ENCODE measurements at regions not wholly inside any gene's neighbourhood (a gene's known extent, or its start where the extent isn't known, plus 50 kb on each side); places are given as distances from the start of the nearest gene placed in this dataset.

- DNase-seq (no peak), FAIRE-seq (no peak)
- Histone ChIP-seq H3K9me3 (ENCODE audit: control insufficient read depth in 2 of 2, insufficient read depth in 1 of 2, low read depth in 1 of 2, low read length in 1 of 2) (peaks cover 0 to 2% of the 10 kb centered on the region in 2 donors), H3K4me3 (ENCODE audit: low read depth in 1 of 3, low read length in 3 of 3) (no peak overlapping the region), H3K36me3 (ENCODE audit: control insufficient read depth in 3 of 3, insufficient read depth in 2 of 3, low read depth in 1 of 3, low read length in 3 of 3) (no peaks in the 10 kb centered on the region), H3K27ac (ENCODE audit: low read depth in 1 of 3, low read length in 2 of 3) (no peak overlapping the region), H3K27me3 (ENCODE audit: control insufficient read depth in 3 of 3, insufficient read depth in 3 of 3, low read length in 3 of 3) (no peaks in the 10 kb centered on the region), H3K4me1 (ENCODE audit: control insufficient read depth in 3 of 3, insufficient read depth in 2 of 3, low read depth in 1 of 3, low read length in 2 of 3) (no peaks in the 10 kb centered on the region)
- WGBS, 3 donors = 38 to 65% (median 45%) methylated on average over 6 of the region's 6 CpGs
These were observed 178.7 kb upstream of the TMEM45B start for GRCh38 chr11:129636926-129637325.

- Histone ChIP-seq H3K27ac (ENCODE audit: low read depth in 1 of 3, low read length in 2 of 3) (no peak overlapping the region), H3K27me3 (ENCODE audit: control insufficient read depth in 3 of 3, insufficient read depth in 3 of 3, low read length in 3 of 3) (no peaks in the 10 kb centered on the region), H3K36me3 (ENCODE audit: control insufficient read depth in 3 of 3, insufficient read depth in 2 of 3, low read depth in 1 of 3, low read length in 3 of 3) (no peaks in the 10 kb centered on the region), H3K9me3 (ENCODE audit: control insufficient read depth in 2 of 2, insufficient read depth in 1 of 2, low read depth in 1 of 2, low read length in 1 of 2) (peaks cover 0 to 2% of the 10 kb centered on the region in 2 donors), H3K4me1 (ENCODE audit: control insufficient read depth in 3 of 3, insufficient read depth in 2 of 3, low read depth in 1 of 3, low read length in 2 of 3) (no peaks in the 10 kb centered on the region), H3K4me3 (ENCODE audit: low read depth in 1 of 3, low read length in 3 of 3) (no peak overlapping the region)
- FAIRE-seq (no peak), DNase-seq (no peak)
- WGBS, 3 donors = 79 to 87% (median 86%) methylated on average over 6 of the region's 6 CpGs
These were observed 178.2 kb upstream of the TMEM45B start for GRCh38 chr11:129637473-129637872.

GRCh38 chr11:129637983-129638776, 177.5 kb upstream of the TMEM45B start:
- Histone ChIP-seq H3K27me3 (ENCODE audit: control insufficient read depth in 3 of 3, insufficient read depth in 3 of 3, low read length in 3 of 3) (no peaks in the 10 kb centered on the region), H3K4me1 (ENCODE audit: control insufficient read depth in 3 of 3, insufficient read depth in 2 of 3, low read depth in 1 of 3, low read length in 2 of 3) (no peaks in the 10 kb centered on the region), H3K9me3 (ENCODE audit: control insufficient read depth in 2 of 2, insufficient read depth in 1 of 2, low read depth in 1 of 2, low read length in 1 of 2) (no peaks in the 10 kb centered on the region), H3K36me3 (ENCODE audit: control insufficient read depth in 3 of 3, insufficient read depth in 2 of 3, low read depth in 1 of 3, low read length in 3 of 3) (no peaks in the 10 kb centered on the region), H3K4me3 (ENCODE audit: low read depth in 1 of 3, low read length in 3 of 3) (no peak overlapping the region), H3K27ac (ENCODE audit: low read depth in 1 of 3, low read length in 2 of 3) (no peak overlapping the region)
- DNase-seq (no peak), FAIRE-seq (no peak)
- 71 to 82% (median 72%) methylated on average over 5 of the region's 5 CpGs for WGBS, 3 donors

- no peaks in the 10 kb centered on the region for H3K9me3 ChIP-seq (ENCODE audit: control insufficient read depth in 2 of 2, insufficient read depth in 1 of 2, low read depth in 1 of 2, low read length in 1 of 2)
- no peak overlapping the region for H3K27ac ChIP-seq (ENCODE audit: low read depth in 1 of 3, low read length in 2 of 3)
- no peaks in the 10 kb centered on the region for H3K4me1 ChIP-seq (ENCODE audit: control insufficient read depth in 3 of 3, insufficient read depth in 2 of 3, low read depth in 1 of 3, low read length in 2 of 3)
- WGBS, 3 donors = 28 to 53% (median 51%) methylated on average over 2 of the region's 2 CpGs
- FAIRE-seq (no peak), DNase-seq (peak in 1 of 2 donors; percentile 13)
- H3K4me3 ChIP-seq (ENCODE audit: low read depth in 1 of 3, low read length in 3 of 3) = no peak overlapping the region
- no peaks in the 10 kb centered on the region for H3K27me3 ChIP-seq (ENCODE audit: control insufficient read depth in 3 of 3, insufficient read depth in 3 of 3, low read length in 3 of 3)
- no peaks in the 10 kb centered on the region for H3K36me3 ChIP-seq (ENCODE audit: control insufficient read depth in 3 of 3, insufficient read depth in 2 of 3, low read depth in 1 of 3, low read length in 3 of 3)
These were observed 176.3 kb upstream of the TMEM45B start for GRCh38 chr11:129639300-129639699.

GRCh38 chr11:129640671-129641070, 175.0 kb upstream of the TMEM45B start:
- no peak for FAIRE-seq
- 83 to 89% (median 83%) methylated on average over 5 of the region's 5 CpGs for WGBS, 3 donors
- H3K27me3 ChIP-seq (ENCODE audit: control insufficient read depth in 3 of 3, insufficient read depth in 3 of 3, low read length in 3 of 3) = no peaks in the 10 kb centered on the region
- H3K4me3 ChIP-seq (ENCODE audit: low read depth in 1 of 3, low read length in 3 of 3) = no peak overlapping the region
- no peaks in the 10 kb centered on the region for H3K36me3 ChIP-seq (ENCODE audit: control insufficient read depth in 3 of 3, insufficient read depth in 2 of 3, low read depth in 1 of 3, low read length in 3 of 3)
- H3K9me3 ChIP-seq (ENCODE audit: control insufficient read depth in 2 of 2, insufficient read depth in 1 of 2, low read depth in 1 of 2, low read length in 1 of 2) = no peaks in the 10 kb centered on the region
- H3K27ac ChIP-seq (ENCODE audit: low read depth in 1 of 3, low read length in 2 of 3) = no peak overlapping the region
- H3K4me1 ChIP-seq (ENCODE audit: control insufficient read depth in 3 of 3, insufficient read depth in 2 of 3, low read depth in 1 of 3, low read length in 2 of 3) = no peaks in the 10 kb centered on the region
- DNase-seq = no peak

- Histone ChIP-seq H3K27me3 (ENCODE audit: control insufficient read depth in 3 of 3, insufficient read depth in 3 of 3, low read length in 3 of 3) (no peaks in the 10 kb centered on the region), H3K27ac (ENCODE audit: low read depth in 1 of 3, low read length in 2 of 3) (no peak overlapping the region), H3K9me3 (ENCODE audit: control insufficient read depth in 2 of 2, insufficient read depth in 1 of 2, low read depth in 1 of 2, low read length in 1 of 2) (no peaks in the 10 kb centered on the region), H3K4me3 (ENCODE audit: low read depth in 1 of 3, low read length in 3 of 3) (no peak overlapping the region), H3K4me1 (ENCODE audit: control insufficient read depth in 3 of 3, insufficient read depth in 2 of 3, low read depth in 1 of 3, low read length in 2 of 3) (no peaks in the 10 kb centered on the region), H3K36me3 (ENCODE audit: control insufficient read depth in 3 of 3, insufficient read depth in 2 of 3, low read depth in 1 of 3, low read length in 3 of 3) (no peaks in the 10 kb centered on the region)
- DNase-seq (no peak), FAIRE-seq (no peak)
- WGBS, 3 donors = 71 to 85% (median 77%) methylated on average over 6 of the region's 6 CpGs
These were observed 172.5 kb upstream of the TMEM45B start for GRCh38 chr11:129643031-129643721.

- FAIRE-seq (no peak), DNase-seq (no peak)
- Histone ChIP-seq H3K36me3 (ENCODE audit: control insufficient read depth in 3 of 3, insufficient read depth in 2 of 3, low read depth in 1 of 3, low read length in 3 of 3) (no peaks in the 10 kb centered on the region), H3K27me3 (ENCODE audit: control insufficient read depth in 3 of 3, insufficient read depth in 3 of 3, low read length in 3 of 3) (no peaks in the 10 kb centered on the region), H3K4me1 (ENCODE audit: control insufficient read depth in 3 of 3, insufficient read depth in 2 of 3, low read depth in 1 of 3, low read length in 2 of 3) (no peaks in the 10 kb centered on the region), H3K27ac (ENCODE audit: low read depth in 1 of 3, low read length in 2 of 3) (no peak overlapping the region), H3K4me3 (ENCODE audit: low read depth in 1 of 3, low read length in 3 of 3) (no peak overlapping the region), H3K9me3 (ENCODE audit: control insufficient read depth in 2 of 2, insufficient read depth in 1 of 2, low read depth in 1 of 2, low read length in 1 of 2) (no peaks in the 10 kb centered on the region)
- WGBS, 3 donors = 74 to 92% (median 75%) methylated on average over 3 of the region's 3 CpGs
These were observed 171.3 kb upstream of the TMEM45B start for GRCh38 chr11:129644326-129644725.

- H3K27ac ChIP-seq (ENCODE audit: low read depth in 1 of 3, low read length in 2 of 3) = no peak overlapping the region
- H3K9me3 ChIP-seq (ENCODE audit: control insufficient read depth in 2 of 2, insufficient read depth in 1 of 2, low read depth in 1 of 2, low read length in 1 of 2) = no peaks in the 10 kb centered on the region
- DNase-seq (no peak), FAIRE-seq (no peak)
- no peaks in the 10 kb centered on the region for H3K4me1 ChIP-seq (ENCODE audit: control insufficient read depth in 3 of 3, insufficient read depth in 2 of 3, low read depth in 1 of 3, low read length in 2 of 3)
- no peaks in the 10 kb centered on the region for H3K27me3 ChIP-seq (ENCODE audit: control insufficient read depth in 3 of 3, insufficient read depth in 3 of 3, low read length in 3 of 3)
- WGBS, 3 donors = 57 to 69% (median 67%) methylated on average over 1 of the region's 1 CpG
- H3K4me3 ChIP-seq (ENCODE audit: low read depth in 1 of 3, low read length in 3 of 3) = no peak overlapping the region
- no peaks in the 10 kb centered on the region for H3K36me3 ChIP-seq (ENCODE audit: control insufficient read depth in 3 of 3, insufficient read depth in 2 of 3, low read depth in 1 of 3, low read length in 3 of 3)
These were observed 169.7 kb upstream of the TMEM45B start for GRCh38 chr11:129645943-129646342.
